K562 (cell line): ENCODE measurements at regions not wholly inside any gene's neighbourhood (a gene's known extent, or its start where the extent isn't known, plus 50 kb on each side); places are given as distances from the start of the nearest gene placed in this dataset.

Source experiments
- BHLHE40 ChIP-seq: IDR thresholded peaks from 2 replicates; pipeline ENCODE4 v1.6.1; 2011; ENCODE audit warnings: low read length, improper control_type of control experiment
- BRCA1 ChIP-seq, 2 experiments: fragments of 450-650 bp in 1 of 2; sonication (generic) in 1 of 2; formaldehyde crosslinking in 1 of 2; IDR thresholded peaks; 2 replicates each; pipeline versions ENCODE4 v1.5.0 to v1.6.1; 2017 to 2020; ENCODE audit warnings: mild to moderate bottlenecking in 1 of 2, missing genetic modification reagents in 1 of 2
- L3MBTL2 ChIP-seq: fragments of 450-650 bp; IDR thresholded peaks from 2 replicates; pipeline ENCODE4 v1.6.1; 2016; ENCODE audit warnings: mild to moderate bottlenecking, moderate library complexity
- MTF1 ChIP-seq: fragments of 250-450 bp; sonication (Bioruptor Pico); IDR thresholded peaks from 2 replicates; pipeline ENCODE4 v1.9.0; 2021; ENCODE audit warnings: moderate library complexity, mild to moderate bottlenecking, inconsistent platforms, borderline replicate concordance
- POLR2A ChIP-seq: fragments of 450-650 bp; conservative IDR thresholded peaks from 2 replicates; pipeline ENCODE4 v1.6.1; 2016
- POLR2G ChIP-seq: fragments of 200-400 bp; formaldehyde crosslinking; IDR thresholded peaks from 2 replicates; pipeline ENCODE4 v1.6.1; 2017; ENCODE audit warnings: low read depth, mild to moderate bottlenecking, antibody characterized with exemption, low read length, moderate library complexity
- PRDM10 ChIP-seq: fragments of 450-650 bp; IDR thresholded peaks from 2 replicates; pipeline ENCODE4 v1.6.1; 2018; ENCODE audit not compliant: partially characterized antibody
- RFX1 ChIP-seq: fragments of 450-650 bp; IDR thresholded peaks from 2 replicates; pipeline ENCODE4 v1.6.1; 2016; ENCODE audit warnings: mild to moderate bottlenecking, moderate library complexity
- SMAD3 ChIP-seq: fragments of 450-650 bp; formaldehyde crosslinking; conservative IDR thresholded peaks from 2 replicates; pipeline ENCODE4 v1.4.0; 2020; ENCODE audit warnings: mild to moderate bottlenecking
- TAF1 ChIP-seq: IDR thresholded peaks from 2 replicates; pipeline ENCODE4 v1.6.1; 2011; ENCODE audit warnings: mild to moderate bottlenecking, low read length, moderate library complexity; ENCODE audit not compliant: insufficient read depth, control insufficient read depth, severe bottlenecking; ENCODE audit errors: extremely low read depth
- THAP7 ChIP-seq: fragments of 250-450 bp; sonication (Bioruptor Pico); IDR thresholded peaks from 2 replicates; pipeline ENCODE4 v1.5.0; 2021
- TF ChIP-seq, protein P1 (sequence below): fragments of 450-650 bp; formaldehyde crosslinking; IDR thresholded peaks from 2 replicates; pipeline ENCODE4 v1.4.0; 2020; ENCODE audit warnings: mild to moderate bottlenecking, moderate library complexity
- TF ChIP-seq, protein P2 (sequence below), 2 experiments: fragments of 450-650 bp; formaldehyde crosslinking in 1 of 2; IDR thresholded peaks; 2 replicates each; pipeline versions ENCODE4 v1.4.0 to v1.6.1; 2014 to 2020; ENCODE audit warnings: mild to moderate bottlenecking in 2 of 2, borderline replicate concordance in 1 of 2, low read depth in 1 of 2
- TF ChIP-seq, protein P3 (sequence below), 3 experiments: fragments of 200-800 bp in 1 of 3; fragments of 250-450 bp in 1 of 3; fragments of 450-650 bp in 1 of 3; sonication (Bioruptor Pico) in 1 of 3; sonication (Bioruptor generic) in 1 of 3; formaldehyde crosslinking in 1 of 3; IDR thresholded peaks; 2 replicates each; pipeline versions ENCODE4 v1.6.1 to v1.8.0; 2016 to 2022; ENCODE audit warnings: mild to moderate bottlenecking in 2 of 3, missing genetic modification characterization in 2 of 3, missing compliant biosample characterization in 1 of 3, moderate library complexity in 1 of 3

DNA sequence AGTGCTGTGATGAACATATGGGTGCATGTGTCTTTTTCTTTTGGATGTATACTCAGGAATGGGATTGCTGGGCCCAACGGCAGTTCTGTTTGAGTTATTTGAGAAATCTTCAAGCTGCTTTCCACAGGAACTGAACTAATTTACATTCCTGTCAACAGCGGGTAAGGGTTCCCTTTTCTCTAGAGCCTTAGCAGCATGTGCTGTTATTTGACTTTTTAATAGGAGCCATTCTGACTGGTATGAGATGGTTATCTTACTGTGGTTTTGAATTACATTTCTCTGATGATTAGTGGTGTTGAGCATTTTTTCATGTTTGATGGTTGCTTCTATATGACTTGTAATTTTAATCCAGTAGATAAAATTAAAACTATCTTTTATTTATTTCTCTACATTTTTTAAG lies 1168.6 kb upstream of the ALCAM start:
- TF ChIP-seq POLR2G (no peak), MTF1 (CRISPR knock-in tag) (no peak), L3MBTL2 (no peak), RFX1 (no peak), THAP7 (no peak), POLR2A (no peak), PRDM10 (no peak), TAF1 (no peak), SMAD3 (CRISPR knock-in tag) (no peak), BHLHE40 (no peak), BRCA1 (IDR thresholded peaks at IDR 0.05) (no peak), BRCA1 (CRISPR knock-in tag; IDR thresholded peaks at IDR 0.05) (no peak)
- TF ChIP-seq, protein P1, sequence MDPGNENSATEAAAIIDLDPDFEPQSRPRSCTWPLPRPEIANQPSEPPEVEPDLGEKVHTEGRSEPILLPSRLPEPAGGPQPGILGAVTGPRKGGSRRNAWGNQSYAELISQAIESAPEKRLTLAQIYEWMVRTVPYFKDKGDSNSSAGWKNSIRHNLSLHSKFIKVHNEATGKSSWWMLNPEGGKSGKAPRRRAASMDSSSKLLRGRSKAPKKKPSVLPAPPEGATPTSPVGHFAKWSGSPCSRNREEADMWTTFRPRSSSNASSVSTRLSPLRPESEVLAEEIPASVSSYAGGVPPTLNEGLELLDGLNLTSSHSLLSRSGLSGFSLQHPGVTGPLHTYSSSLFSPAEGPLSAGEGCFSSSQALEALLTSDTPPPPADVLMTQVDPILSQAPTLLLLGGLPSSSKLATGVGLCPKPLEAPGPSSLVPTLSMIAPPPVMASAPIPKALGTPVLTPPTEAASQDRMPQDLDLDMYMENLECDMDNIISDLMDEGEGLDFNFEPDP (CRISPR knock-in tag) = no peak
- TF ChIP-seq, protein P2, sequence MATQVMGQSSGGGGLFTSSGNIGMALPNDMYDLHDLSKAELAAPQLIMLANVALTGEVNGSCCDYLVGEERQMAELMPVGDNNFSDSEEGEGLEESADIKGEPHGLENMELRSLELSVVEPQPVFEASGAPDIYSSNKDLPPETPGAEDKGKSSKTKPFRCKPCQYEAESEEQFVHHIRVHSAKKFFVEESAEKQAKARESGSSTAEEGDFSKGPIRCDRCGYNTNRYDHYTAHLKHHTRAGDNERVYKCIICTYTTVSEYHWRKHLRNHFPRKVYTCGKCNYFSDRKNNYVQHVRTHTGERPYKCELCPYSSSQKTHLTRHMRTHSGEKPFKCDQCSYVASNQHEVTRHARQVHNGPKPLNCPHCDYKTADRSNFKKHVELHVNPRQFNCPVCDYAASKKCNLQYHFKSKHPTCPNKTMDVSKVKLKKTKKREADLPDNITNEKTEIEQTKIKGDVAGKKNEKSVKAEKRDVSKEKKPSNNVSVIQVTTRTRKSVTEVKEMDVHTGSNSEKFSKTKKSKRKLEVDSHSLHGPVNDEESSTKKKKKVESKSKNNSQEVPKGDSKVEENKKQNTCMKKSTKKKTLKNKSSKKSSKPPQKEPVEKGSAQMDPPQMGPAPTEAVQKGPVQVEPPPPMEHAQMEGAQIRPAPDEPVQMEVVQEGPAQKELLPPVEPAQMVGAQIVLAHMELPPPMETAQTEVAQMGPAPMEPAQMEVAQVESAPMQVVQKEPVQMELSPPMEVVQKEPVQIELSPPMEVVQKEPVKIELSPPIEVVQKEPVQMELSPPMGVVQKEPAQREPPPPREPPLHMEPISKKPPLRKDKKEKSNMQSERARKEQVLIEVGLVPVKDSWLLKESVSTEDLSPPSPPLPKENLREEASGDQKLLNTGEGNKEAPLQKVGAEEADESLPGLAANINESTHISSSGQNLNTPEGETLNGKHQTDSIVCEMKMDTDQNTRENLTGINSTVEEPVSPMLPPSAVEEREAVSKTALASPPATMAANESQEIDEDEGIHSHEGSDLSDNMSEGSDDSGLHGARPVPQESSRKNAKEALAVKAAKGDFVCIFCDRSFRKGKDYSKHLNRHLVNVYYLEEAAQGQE (IDR thresholded peaks at IDR 0.05; ENCODE audit: borderline replicate concordance) = no peak
- TF ChIP-seq, protein P2 (CRISPR knock-in tag; IDR thresholded peaks at IDR 0.05; ENCODE audit: low read depth) = no peak
- TF ChIP-seq, protein P3, sequence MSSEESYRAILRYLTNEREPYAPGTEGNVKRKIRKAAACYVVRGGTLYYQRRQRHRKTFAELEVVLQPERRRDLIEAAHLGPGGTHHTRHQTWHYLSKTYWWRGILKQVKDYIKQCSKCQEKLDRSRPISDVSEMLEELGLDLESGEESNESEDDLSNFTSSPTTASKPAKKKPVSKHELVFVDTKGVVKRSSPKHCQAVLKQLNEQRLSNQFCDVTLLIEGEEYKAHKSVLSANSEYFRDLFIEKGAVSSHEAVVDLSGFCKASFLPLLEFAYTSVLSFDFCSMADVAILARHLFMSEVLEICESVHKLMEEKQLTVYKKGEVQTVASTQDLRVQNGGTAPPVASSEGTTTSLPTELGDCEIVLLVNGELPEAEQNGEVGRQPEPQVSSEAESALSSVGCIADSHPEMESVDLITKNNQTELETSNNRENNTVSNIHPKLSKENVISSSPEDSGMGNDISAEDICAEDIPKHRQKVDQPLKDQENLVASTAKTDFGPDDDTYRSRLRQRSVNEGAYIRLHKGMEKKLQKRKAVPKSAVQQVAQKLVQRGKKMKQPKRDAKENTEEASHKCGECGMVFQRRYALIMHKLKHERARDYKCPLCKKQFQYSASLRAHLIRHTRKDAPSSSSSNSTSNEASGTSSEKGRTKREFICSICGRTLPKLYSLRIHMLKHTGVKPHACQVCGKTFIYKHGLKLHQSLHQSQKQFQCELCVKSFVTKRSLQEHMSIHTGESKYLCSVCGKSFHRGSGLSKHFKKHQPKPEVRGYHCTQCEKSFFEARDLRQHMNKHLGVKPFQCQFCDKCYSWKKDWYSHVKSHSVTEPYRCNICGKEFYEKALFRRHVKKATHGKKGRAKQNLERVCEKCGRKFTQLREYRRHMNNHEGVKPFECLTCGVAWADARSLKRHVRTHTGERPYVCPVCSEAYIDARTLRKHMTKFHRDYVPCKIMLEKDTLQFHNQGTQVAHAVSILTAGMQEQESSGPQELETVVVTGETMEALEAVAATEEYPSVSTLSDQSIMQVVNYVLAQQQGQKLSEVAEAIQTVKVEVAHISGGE (CRISPR knock-in tag; IDR thresholded peaks at IDR 0.05) = no peak
